ENCODE measurements at regions not wholly inside any gene's neighbourhood (a gene's known extent, or its start where the extent isn't known, plus 50 kb on each side); places are given as distances from the start of the nearest gene placed in this dataset.

DNA sequence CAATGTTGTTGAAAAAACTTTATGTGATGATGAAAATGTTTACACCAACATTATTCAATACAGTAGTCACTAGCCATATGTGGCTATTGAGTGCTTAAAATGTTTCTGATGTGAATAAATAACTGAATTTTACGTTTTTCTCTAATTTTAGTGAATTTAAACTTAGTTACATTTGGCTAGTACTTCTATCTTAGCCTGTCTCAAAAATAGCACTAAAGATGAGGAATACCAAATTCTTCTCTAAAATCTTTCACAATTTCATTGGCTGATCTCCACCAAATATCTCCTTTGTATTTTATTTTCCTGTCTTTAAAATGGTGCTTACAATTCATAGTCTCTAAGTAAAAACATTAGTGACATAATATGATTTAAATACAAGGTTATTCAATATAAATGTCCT, 83.7 kb upstream of the RND3 start:
- Mint-ChIP-seq H3K27ac (no peak overlapping the region), H3K4me3 (ENCODE audit: low read depth) (no peak overlapping the region), H3K9me3 (no peaks in the 10 kb centered on the region), H3K36me3 (ENCODE audit: low read depth) (no peaks in the 10 kb centered on the region), H3K27me3 (ENCODE audit: low read depth) (no peaks in the 10 kb centered on the region), H3K4me1 (ENCODE audit: low read depth) (no peaks in the 10 kb centered on the region)
- intact Hi-C loops (cut with micrococcal nuclease), result no loop called here
- DNase-seq (ENCODE audit: low spot score), result no peak

- intact Hi-C loops (cut with micrococcal nuclease), result no loop called here
- H3K4me3 Mint-ChIP-seq (ENCODE audit: low read depth), result no peak overlapping the region
Measured at GRCh38 chr2:150570712-150571111, 83.2 kb upstream of the RND3 start.

GRCh38 chr2:150569761-150570160, 82.3 kb upstream of the RND3 start:
- no peak overlapping the region for H3K27ac Mint-ChIP-seq
- intact Hi-C loops (cut with micrococcal nuclease), result no loop called here

More at GRCh38 chr2:150570712-150571111, 83.2 kb upstream of the RND3 start:
- H3K27me3 Mint-ChIP-seq (ENCODE audit: low read depth), result no peaks in the 10 kb centered on the region
- no peaks in the 10 kb centered on the region for H3K4me1 Mint-ChIP-seq (ENCODE audit: low read depth)
- no peak for DNase-seq (ENCODE audit: low spot score)
- no peak overlapping the region for H3K27ac Mint-ChIP-seq
- no peaks in the 10 kb centered on the region for H3K36me3 Mint-ChIP-seq (ENCODE audit: low read depth)
- no peaks in the 10 kb centered on the region for H3K9me3 Mint-ChIP-seq

GRCh38 chr2:150567771-150568301, 80.4 kb upstream of the RND3 start:
- H3K27me3 Mint-ChIP-seq (ENCODE audit: low read depth), result no peaks in the 10 kb centered on the region

More at GRCh38 chr2:150569761-150570160, 82.3 kb upstream of the RND3 start:
- Mint-ChIP-seq H3K36me3 (ENCODE audit: low read depth) (no peaks in the 10 kb centered on the region), H3K4me3 (ENCODE audit: low read depth) (no peak overlapping the region), H3K9me3 (no peaks in the 10 kb centered on the region), H3K27me3 (ENCODE audit: low read depth) (no peaks in the 10 kb centered on the region), H3K4me1 (ENCODE audit: low read depth) (no peaks in the 10 kb centered on the region)
- DNase-seq (ENCODE audit: low spot score), result no peak

DNA sequence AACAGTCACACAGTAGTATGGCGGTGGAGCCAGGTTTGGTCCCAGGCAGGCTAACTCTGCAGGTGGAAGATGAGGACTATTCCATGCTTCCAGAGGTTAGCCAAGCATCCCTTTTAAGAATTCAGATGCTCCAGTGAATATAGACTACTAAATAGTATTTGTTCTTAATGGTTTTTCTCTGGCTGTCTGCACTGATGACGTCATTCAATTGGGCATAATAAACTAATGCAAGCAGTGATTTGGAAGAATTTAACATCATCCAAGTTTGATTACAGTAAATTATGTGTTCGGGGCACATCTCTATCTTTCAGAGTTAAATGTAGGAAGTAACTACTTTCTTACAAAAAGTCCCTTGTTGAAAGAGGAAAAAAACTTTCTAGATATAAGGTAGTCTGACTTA, 78.8 kb upstream of the RND3 start:
- Mint-ChIP-seq H3K27ac (no peak overlapping the region), H3K36me3 (ENCODE audit: low read depth) (no peaks in the 10 kb centered on the region), H3K27me3 (ENCODE audit: low read depth) (no peaks in the 10 kb centered on the region), H3K9me3 (no peaks in the 10 kb centered on the region), H3K4me1 (ENCODE audit: low read depth) (no peaks in the 10 kb centered on the region), H3K4me3 (ENCODE audit: low read depth) (no peak overlapping the region)
- intact Hi-C loops (cut with micrococcal nuclease), result no loop called here
- DNase-seq (ENCODE audit: low spot score), result no peak

More at GRCh38 chr2:150567771-150568301, 80.4 kb upstream of the RND3 start:
- no peak for DNase-seq (ENCODE audit: low spot score)
- H3K36me3 Mint-ChIP-seq (ENCODE audit: low read depth), result no peaks in the 10 kb centered on the region
- H3K4me3 Mint-ChIP-seq (ENCODE audit: low read depth), result no peak overlapping the region
- H3K9me3 Mint-ChIP-seq, result no peaks in the 10 kb centered on the region
- no peaks in the 10 kb centered on the region for H3K4me1 Mint-ChIP-seq (ENCODE audit: low read depth)
- intact Hi-C loops (cut with micrococcal nuclease), result no loop called here
- H3K27ac Mint-ChIP-seq, result no peak overlapping the region

DNA sequence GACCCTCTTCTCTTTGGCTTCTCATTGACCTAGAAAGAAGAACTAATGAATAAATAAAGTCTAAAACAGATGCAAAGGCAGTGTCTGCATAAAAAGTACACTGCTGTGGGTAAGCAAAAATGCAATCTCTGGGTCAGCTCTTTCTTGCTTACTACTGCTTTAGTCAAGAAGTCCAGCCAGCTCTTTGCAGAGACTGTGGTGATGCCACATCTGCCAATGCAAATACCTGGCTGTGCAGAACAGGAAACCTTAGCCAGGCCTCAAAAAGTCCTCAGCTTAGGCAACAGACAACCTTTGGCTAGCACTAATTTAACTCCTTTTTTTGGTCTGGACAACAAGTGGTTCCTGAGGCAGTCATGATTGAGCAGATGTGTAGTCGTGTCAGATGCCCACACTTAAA, 73.6 kb upstream of the RND3 start:
- H3K27ac Mint-ChIP-seq, result no peak overlapping the region
- no peak overlapping the region for H3K4me3 Mint-ChIP-seq (ENCODE audit: low read depth)
- no peaks in the 10 kb centered on the region for H3K27me3 Mint-ChIP-seq (ENCODE audit: low read depth)
- intact Hi-C loops (cut with micrococcal nuclease), result no loop called here
- no peaks in the 10 kb centered on the region for H3K36me3 Mint-ChIP-seq (ENCODE audit: low read depth)
- no peaks in the 10 kb centered on the region for H3K9me3 Mint-ChIP-seq
- no peaks in the 10 kb centered on the region for H3K4me1 Mint-ChIP-seq (ENCODE audit: low read depth)
- no peak for DNase-seq (ENCODE audit: low spot score)

DNA sequence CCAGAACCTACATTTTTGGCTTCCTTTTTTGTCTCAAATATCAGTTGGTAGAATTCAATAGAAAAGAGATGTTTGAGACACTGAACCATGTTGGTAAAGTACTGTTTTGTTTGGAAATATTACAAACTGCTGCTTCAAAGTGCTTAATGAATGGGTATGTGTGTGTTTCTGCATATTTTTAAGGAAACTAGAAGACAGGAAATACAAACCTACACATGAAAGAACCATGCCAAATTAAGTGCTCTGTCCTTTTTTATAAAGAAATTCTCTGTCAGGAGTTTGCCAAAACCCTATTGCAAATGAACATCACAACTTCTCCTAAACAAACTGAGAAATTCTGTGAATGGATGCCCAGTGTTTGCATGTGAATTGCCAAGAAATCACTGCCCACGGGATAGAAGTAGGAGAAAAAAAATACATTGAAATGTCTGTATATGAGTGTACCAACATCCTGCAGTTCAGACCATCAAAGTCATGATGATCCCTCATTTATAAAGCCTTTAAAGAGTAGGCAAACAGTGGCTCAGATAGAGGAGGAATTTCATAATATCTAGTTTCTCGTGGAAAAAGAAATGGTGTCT, 69.6 kb upstream of the RND3 start:
- H3K9me3 Mint-ChIP-seq, result no peaks in the 10 kb centered on the region
- no peak overlapping the region for H3K4me3 Mint-ChIP-seq (ENCODE audit: low read depth)
- H3K36me3 Mint-ChIP-seq (ENCODE audit: low read depth), result no peaks in the 10 kb centered on the region
- no peak for DNase-seq (ENCODE audit: low spot score)
- no peaks in the 10 kb centered on the region for H3K4me1 Mint-ChIP-seq (ENCODE audit: low read depth)
- intact Hi-C loops (cut with micrococcal nuclease), result no loop called here
- H3K27ac Mint-ChIP-seq, result no peak overlapping the region
- no peaks in the 10 kb centered on the region for H3K27me3 Mint-ChIP-seq (ENCODE audit: low read depth)

GRCh38 chr2:150555611-150556356, 68.3 kb upstream of the RND3 start:
- intact Hi-C loops (cut with micrococcal nuclease), result no loop called here
- no peaks in the 10 kb centered on the region for H3K27me3 Mint-ChIP-seq (ENCODE audit: low read depth)
- H3K4me1 Mint-ChIP-seq (ENCODE audit: low read depth), result no peaks in the 10 kb centered on the region
- no peaks in the 10 kb centered on the region for H3K9me3 Mint-ChIP-seq
- H3K4me3 Mint-ChIP-seq (ENCODE audit: low read depth), result no peak overlapping the region
- no peaks in the 10 kb centered on the region for H3K36me3 Mint-ChIP-seq (ENCODE audit: low read depth)
- no peak for DNase-seq (ENCODE audit: low spot score)
- no peak overlapping the region for H3K27ac Mint-ChIP-seq

- Mint-ChIP-seq H3K9me3 (no peaks in the 10 kb centered on the region), H3K4me3 (ENCODE audit: low read depth) (no peak overlapping the region), H3K36me3 (ENCODE audit: low read depth) (no peaks in the 10 kb centered on the region), H3K4me1 (ENCODE audit: low read depth) (no peaks in the 10 kb centered on the region), H3K27me3 (ENCODE audit: low read depth) (no peaks in the 10 kb centered on the region), H3K27ac (no peak overlapping the region)
- intact Hi-C loops (cut with micrococcal nuclease), result no loop called here
- DNase-seq (ENCODE audit: low spot score), result no peak
Measured at GRCh38 chr2:150554046-150554445, 66.6 kb upstream of the RND3 start.

DNA sequence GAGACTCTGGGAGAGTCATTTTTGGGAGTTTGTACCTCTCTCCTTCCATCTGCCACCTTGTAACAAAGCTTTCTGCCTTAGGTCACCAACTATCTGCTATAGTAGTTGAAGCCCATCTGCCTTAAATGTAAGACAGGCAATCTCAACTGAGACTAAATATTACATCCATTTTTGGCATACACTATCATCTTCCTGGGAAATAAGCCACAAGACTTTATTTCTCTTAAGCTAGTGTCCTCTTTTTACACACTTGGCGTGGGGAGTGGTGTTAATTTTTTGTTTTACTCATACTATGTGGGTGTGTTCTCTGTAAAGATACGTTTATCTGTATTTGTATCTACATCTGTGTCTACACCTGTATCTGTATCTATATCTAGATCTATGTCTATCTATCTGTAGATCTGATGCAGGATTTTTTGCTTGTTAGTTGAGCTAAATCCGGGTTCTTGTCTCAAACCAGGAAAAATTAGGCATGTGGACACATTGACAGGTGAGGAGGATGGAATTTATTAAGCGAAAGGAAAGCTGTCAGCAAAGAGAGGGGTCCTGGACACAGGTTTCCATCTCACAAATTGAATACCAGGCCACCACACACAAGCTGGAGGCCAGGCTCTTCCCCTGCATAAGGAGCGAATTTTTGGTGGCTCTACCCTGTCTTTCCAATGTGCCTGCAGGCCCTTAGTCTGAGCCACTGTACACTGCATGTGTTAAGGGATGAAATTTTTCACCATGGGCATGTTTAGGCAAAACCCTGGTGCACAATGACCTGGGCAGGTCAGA, 64.8 kb upstream of the RND3 start:
- Mint-ChIP-seq H3K36me3 (ENCODE audit: low read depth) (no peaks in the 10 kb centered on the region), H3K27ac (no peak overlapping the region)
- intact Hi-C loops (cut with micrococcal nuclease), result no loop called here

DNA sequence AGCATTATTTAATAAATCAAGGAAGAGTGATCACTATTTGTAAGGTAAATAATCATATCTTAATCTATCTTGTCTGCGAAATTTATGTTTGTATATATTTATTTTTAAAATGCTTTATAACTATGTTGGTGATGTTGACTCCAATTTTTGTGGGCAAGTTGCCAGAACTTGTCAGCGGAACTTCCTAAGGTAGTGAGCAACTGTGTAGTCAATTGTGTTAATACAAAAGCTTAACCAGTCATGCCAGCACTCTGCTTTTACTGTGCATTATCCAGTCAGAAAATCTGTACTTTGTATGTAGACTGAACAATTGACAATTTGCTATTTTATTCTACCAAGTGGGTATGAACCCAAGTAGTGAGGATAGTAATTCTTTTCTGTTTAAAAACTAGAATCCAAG, 61.9 kb upstream of the RND3 start:
- intact Hi-C loops (cut with micrococcal nuclease), result no loop called here
- DNase-seq (ENCODE audit: low spot score), result no peak
- Mint-ChIP-seq H3K9me3 (no peaks in the 10 kb centered on the region), H3K4me3 (ENCODE audit: low read depth) (no peak overlapping the region), H3K27ac (no peak overlapping the region), H3K36me3 (ENCODE audit: low read depth) (no peaks in the 10 kb centered on the region), H3K27me3 (ENCODE audit: low read depth) (no peaks in the 10 kb centered on the region), H3K4me1 (ENCODE audit: low read depth) (no peaks in the 10 kb centered on the region)

More for the DNA sequence above, 64.8 kb upstream of the RND3 start:
- H3K9me3 Mint-ChIP-seq, result no peaks in the 10 kb centered on the region
- no peaks in the 10 kb centered on the region for H3K4me1 Mint-ChIP-seq (ENCODE audit: low read depth)
- H3K27me3 Mint-ChIP-seq (ENCODE audit: low read depth), result no peaks in the 10 kb centered on the region
- no peak for DNase-seq (ENCODE audit: low spot score)
- H3K4me3 Mint-ChIP-seq (ENCODE audit: low read depth), result no peak overlapping the region

DNA sequence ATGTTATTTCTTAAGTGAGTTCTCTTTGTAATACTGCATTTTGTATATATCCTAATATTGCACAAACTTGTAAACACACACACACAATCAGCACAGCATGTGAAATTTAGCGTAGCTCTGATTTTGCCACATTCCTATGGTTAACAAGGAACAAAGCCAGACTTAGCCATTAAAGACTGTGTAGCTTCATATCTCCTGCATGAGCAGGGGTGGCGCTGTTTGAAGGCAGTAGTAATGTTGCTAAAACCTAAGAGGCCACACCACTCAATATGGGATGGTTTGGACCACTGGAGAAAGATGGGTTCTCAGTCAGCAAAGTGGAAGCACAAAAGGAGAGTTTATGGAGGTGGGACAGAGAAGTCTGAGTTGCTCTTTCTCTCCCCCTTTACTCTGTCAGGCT, 61.1 kb upstream of the RND3 start:
- Mint-ChIP-seq H3K36me3 (ENCODE audit: low read depth) (no peaks in the 10 kb centered on the region), H3K27me3 (ENCODE audit: low read depth) (no peaks in the 10 kb centered on the region), H3K9me3 (no peaks in the 10 kb centered on the region), H3K4me1 (ENCODE audit: low read depth) (no peaks in the 10 kb centered on the region), H3K4me3 (ENCODE audit: low read depth) (no peak overlapping the region), H3K27ac (no peak overlapping the region)
- DNase-seq (ENCODE audit: low spot score), result no peak
- intact Hi-C loops (cut with micrococcal nuclease), result no loop called here

DNA sequence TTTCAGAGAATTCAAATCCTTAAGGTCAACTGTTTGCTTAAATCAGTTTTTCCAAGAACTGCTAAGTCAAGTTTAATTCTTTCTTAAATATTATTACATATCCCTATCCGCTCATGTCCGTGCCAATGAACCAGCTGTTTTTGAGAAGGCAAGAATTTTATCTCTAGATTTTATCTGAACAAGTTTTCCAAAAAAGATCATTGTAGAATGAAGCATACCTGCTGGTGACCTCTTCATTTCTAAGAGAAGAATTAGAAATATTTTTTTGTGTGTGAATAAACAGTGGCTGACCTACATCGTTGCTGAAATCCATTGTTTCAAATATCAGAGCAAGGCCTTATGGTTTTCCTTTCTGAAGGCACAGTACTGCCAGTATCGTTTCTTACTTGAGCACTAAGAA, 58.4 kb upstream of the RND3 start:
- no peaks in the 10 kb centered on the region for H3K27me3 Mint-ChIP-seq (ENCODE audit: low read depth)
- intact Hi-C loops (cut with micrococcal nuclease), result no loop called here
- H3K4me1 Mint-ChIP-seq (ENCODE audit: low read depth), result no peaks in the 10 kb centered on the region
- no peak overlapping the region for H3K4me3 Mint-ChIP-seq (ENCODE audit: low read depth)
- no peak for DNase-seq (ENCODE audit: low spot score)
- H3K27ac Mint-ChIP-seq, result no peak overlapping the region
- no peaks in the 10 kb centered on the region for H3K36me3 Mint-ChIP-seq (ENCODE audit: low read depth)
- H3K9me3 Mint-ChIP-seq, result no peaks in the 10 kb centered on the region
